ENCODE measurements at regions not wholly inside any gene's neighbourhood (a gene's known extent, or its start where the extent isn't known, plus 50 kb on each side); places are given as distances from the start of the nearest gene placed in this dataset.

- TF ChIP-seq CTCF (IDR thresholded peaks at IDR 0.05) = no peak
- H3K27me3 ChIP-seq = no peaks in the 10 kb centered on the region
- intact Hi-C loops (cut with DNase I) = no loop called here
- no peak overlapping the region for H3K27ac ChIP-seq
- DNase-seq (ENCODE audit: low spot score in 2 of 2) = no peak
- H3K36me3 ChIP-seq = no peaks in the 10 kb centered on the region
- no peak overlapping the region for H3K4me3 ChIP-seq
- H3K4me1 ChIP-seq = peaks cover 6 to 11% of the 10 kb centered on the region in 2 donors
- H3K9me3 ChIP-seq = no peaks in the 10 kb centered on the region
Observed at GRCh38 chr2:234691968-234692955, 195.4 kb upstream of the ARL4C start.

GRCh38 chr2:234691214-234691575 lies 194.3 kb upstream of the ARL4C start:
- no peak overlapping the region for H3K27ac ChIP-seq
- intact Hi-C loops (cut with DNase I) = no loop called here

GRCh38 chr2:234690569-234691213 lies 193.8 kb upstream of the ARL4C start:
- H3K9me3 ChIP-seq = no peaks in the 10 kb centered on the region
- no peak overlapping the region for H3K4me3 ChIP-seq
- peaks cover 6 to 11% of the 10 kb centered on the region in 2 donors for H3K4me1 ChIP-seq
- TF ChIP-seq CTCF (IDR thresholded peaks at IDR 0.05) = no peak
- no peak overlapping the region for H3K27ac ChIP-seq
- no peaks in the 10 kb centered on the region for H3K27me3 ChIP-seq
- intact Hi-C loops (cut with DNase I) = no loop called here
- no peaks in the 10 kb centered on the region for H3K36me3 ChIP-seq
- no peak for DNase-seq (ENCODE audit: low spot score in 2 of 2)

More at GRCh38 chr2:234691214-234691575, 194.3 kb upstream of the ARL4C start:
- peaks cover 6 to 11% of the 10 kb centered on the region in 2 donors for H3K4me1 ChIP-seq
- no peak for TF ChIP-seq CTCF (IDR thresholded peaks at IDR 0.05)
- DNase-seq (ENCODE audit: low spot score in 2 of 2) = no peak
- H3K4me3 ChIP-seq = no peak overlapping the region
- no peaks in the 10 kb centered on the region for H3K36me3 ChIP-seq
- no peaks in the 10 kb centered on the region for H3K9me3 ChIP-seq
- no peaks in the 10 kb centered on the region for H3K27me3 ChIP-seq

GRCh38 chr2:234689911-234690379 lies 193.1 kb upstream of the ARL4C start:
- no peak for DNase-seq (ENCODE audit: low spot score in 2 of 2)
- Histone ChIP-seq H3K4me3 (no peak overlapping the region), H3K36me3 (no peaks in the 10 kb centered on the region), H3K27me3 (no peaks in the 10 kb centered on the region), H3K9me3 (no peaks in the 10 kb centered on the region), H3K4me1 (peaks cover 6 to 11% of the 10 kb centered on the region in 2 donors), H3K27ac (no peak overlapping the region)
- intact Hi-C loops (cut with DNase I) = no loop called here
- TF ChIP-seq CTCF (IDR thresholded peaks at IDR 0.05) = no peak

- no peak for TF ChIP-seq CTCF (IDR thresholded peaks at IDR 0.05)
- no peak for DNase-seq (ENCODE audit: low spot score in 2 of 2)
- Histone ChIP-seq H3K4me1 (peaks cover 6 to 11% of the 10 kb centered on the region in 2 donors), H3K27me3 (no peaks in the 10 kb centered on the region), H3K4me3 (no peak overlapping the region), H3K27ac (no peak overlapping the region), H3K9me3 (no peaks in the 10 kb centered on the region), H3K36me3 (no peaks in the 10 kb centered on the region)
- intact Hi-C loops (cut with DNase I) = no loop called here
Observed at GRCh38 chr2:234687718-234688475, 191.0 kb upstream of the ARL4C start.
